Mesothelial cell of epicardium (in vitro differentiated cells): ENCODE measurements at regions not wholly inside any gene's neighbourhood (a gene's known extent, or its start where the extent isn't known, plus 50 kb on each side); places are given as distances from the start of the nearest gene placed in this dataset.

Experiments
- DNase-seq, 2 experiments: peaks; one replicate each; pipeline ENCODE4 v3.0.0; 2021; ENCODE audit warnings: low spot score in 2 of 2; ENCODE audit not compliant: unreplicated experiment in 2 of 2
- H3K27ac Mint-ChIP-seq: 2 replicates; pipeline ENCODE4 v1.8.0; 2021; ENCODE audit warnings: mixed read lengths
- H3K27me3 Mint-ChIP-seq: 2 replicates; pipeline ENCODE4 v1.8.0; 2021; ENCODE audit warnings: low read depth, mixed read lengths
- H3K36me3 Mint-ChIP-seq: 2 replicates; pipeline ENCODE4 v1.8.0; 2021; ENCODE audit warnings: mixed read lengths
- H3K4me1 Mint-ChIP-seq: 2 replicates; pipeline ENCODE4 v1.8.0; 2021; ENCODE audit warnings: mixed read lengths
- H3K4me3 Mint-ChIP-seq: 2 replicates; pipeline ENCODE4 v1.8.0; 2021; ENCODE audit warnings: mild to moderate bottlenecking, moderate library complexity, mixed read lengths
- H3K9me3 Mint-ChIP-seq: 2 replicates; pipeline ENCODE4 v1.8.0; 2021; ENCODE audit warnings: mixed read lengths
- TF ChIP-seq, protein P1 (sequence below): fragments of 200-600 bp; sonication (generic); IDR thresholded peaks from one replicate; pipeline ENCODE4 v1.5.0; 2021; ENCODE audit warnings: antibody characterized with exemption; ENCODE audit not compliant: unreplicated experiment

DNA sequence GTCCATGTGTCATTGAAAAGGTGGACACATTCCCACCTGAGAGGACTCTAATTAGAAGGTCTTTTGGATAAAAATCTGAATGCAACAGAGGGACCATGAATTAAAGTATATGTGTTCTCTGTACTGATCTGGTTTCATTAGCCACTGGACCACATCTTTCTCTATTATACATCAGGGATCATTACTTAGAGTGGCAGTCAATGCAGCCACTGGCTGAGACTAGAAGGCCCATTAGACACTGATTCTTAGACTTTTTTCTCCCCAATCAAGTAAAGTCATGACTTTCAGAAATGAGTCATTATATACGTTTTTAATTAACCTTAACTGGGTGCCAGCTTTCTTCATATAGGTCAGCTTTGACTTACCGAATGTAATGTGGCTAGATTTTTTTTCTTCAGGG lies 550.8 kb upstream of the CFAP20DC start:
- no peak overlapping the region for H3K27ac Mint-ChIP-seq
- peaks cover 3% of the 10 kb centered on the region for H3K4me1 Mint-ChIP-seq
- no peaks in the 10 kb centered on the region for H3K36me3 Mint-ChIP-seq
- DNase-seq = no peak
- TF ChIP-seq, protein P1, sequence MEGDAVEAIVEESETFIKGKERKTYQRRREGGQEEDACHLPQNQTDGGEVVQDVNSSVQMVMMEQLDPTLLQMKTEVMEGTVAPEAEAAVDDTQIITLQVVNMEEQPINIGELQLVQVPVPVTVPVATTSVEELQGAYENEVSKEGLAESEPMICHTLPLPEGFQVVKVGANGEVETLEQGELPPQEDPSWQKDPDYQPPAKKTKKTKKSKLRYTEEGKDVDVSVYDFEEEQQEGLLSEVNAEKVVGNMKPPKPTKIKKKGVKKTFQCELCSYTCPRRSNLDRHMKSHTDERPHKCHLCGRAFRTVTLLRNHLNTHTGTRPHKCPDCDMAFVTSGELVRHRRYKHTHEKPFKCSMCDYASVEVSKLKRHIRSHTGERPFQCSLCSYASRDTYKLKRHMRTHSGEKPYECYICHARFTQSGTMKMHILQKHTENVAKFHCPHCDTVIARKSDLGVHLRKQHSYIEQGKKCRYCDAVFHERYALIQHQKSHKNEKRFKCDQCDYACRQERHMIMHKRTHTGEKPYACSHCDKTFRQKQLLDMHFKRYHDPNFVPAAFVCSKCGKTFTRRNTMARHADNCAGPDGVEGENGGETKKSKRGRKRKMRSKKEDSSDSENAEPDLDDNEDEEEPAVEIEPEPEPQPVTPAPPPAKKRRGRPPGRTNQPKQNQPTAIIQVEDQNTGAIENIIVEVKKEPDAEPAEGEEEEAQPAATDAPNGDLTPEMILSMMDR = no peak
- H3K9me3 Mint-ChIP-seq = peaks cover 2% of the 10 kb centered on the region
- peaks cover 3% of the 10 kb centered on the region for H3K27me3 Mint-ChIP-seq
- H3K4me3 Mint-ChIP-seq = no peak overlapping the region

GRCh38 chr3:59596741-59597140 lies 546.9 kb upstream of the CFAP20DC start:
- DNase-seq = no peak
- Mint-ChIP-seq H3K27ac (no peak overlapping the region), H3K4me3 (no peak overlapping the region), H3K4me1 (peaks cover 3% of the 10 kb centered on the region), H3K27me3 (peaks cover 14% of the 10 kb centered on the region), H3K9me3 (peaks cover 7% of the 10 kb centered on the region), H3K36me3 (no peaks in the 10 kb centered on the region)
- TF ChIP-seq, protein P1 = no peak

DNA sequence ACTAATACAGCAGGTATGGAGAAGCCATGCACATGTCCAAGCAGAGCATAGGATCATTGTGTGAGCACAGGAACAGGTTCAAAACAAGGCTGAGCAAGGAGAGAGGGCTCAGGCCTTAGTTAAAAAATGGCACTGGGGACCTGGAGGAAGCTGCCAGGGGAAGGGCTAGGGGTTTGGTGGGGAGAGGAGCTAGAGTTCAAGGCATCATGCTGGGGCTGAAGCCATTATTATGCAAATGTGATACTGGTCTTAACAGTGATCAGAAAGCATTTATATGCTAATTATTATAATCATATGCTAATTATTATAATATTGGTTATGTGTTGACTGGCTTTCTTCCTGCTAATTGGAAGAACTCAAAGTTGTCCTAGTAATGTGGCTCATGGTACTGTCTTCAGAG lies 546.0 kb upstream of the CFAP20DC start:
- H3K4me1 Mint-ChIP-seq = no peaks in the 10 kb centered on the region
- TF ChIP-seq, protein P1 = no peak
- no peaks in the 10 kb centered on the region for H3K36me3 Mint-ChIP-seq
- H3K27ac Mint-ChIP-seq = no peak overlapping the region
- H3K27me3 Mint-ChIP-seq = peaks cover 19% of the 10 kb centered on the region
- no peak overlapping the region for H3K4me3 Mint-ChIP-seq
- H3K9me3 Mint-ChIP-seq = peaks cover 7% of the 10 kb centered on the region
- DNase-seq = no peak

DNA sequence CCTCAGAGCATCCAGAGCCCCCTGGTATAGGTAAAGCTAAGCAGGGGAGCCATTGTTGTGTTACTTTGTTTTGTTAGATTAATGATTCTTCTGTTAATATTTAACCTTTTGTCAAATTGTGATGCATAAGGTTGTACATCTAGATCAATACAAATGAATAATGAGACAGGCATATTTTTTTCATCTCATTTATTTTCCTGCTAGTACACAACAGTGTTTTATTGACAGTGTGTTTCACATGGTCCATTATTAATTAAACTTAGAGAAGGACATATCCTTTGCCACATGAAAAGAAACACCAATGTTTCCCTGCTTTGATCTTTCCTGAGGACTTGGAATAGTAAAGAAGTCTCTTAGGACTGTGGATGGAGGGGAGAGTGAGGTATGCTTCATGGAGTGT lies 543.6 kb upstream of the CFAP20DC start:
- DNase-seq = no peak
- H3K27ac Mint-ChIP-seq = no peak overlapping the region
- H3K27me3 Mint-ChIP-seq = peaks cover 22% of the 10 kb centered on the region

GRCh38 chr3:59580996-59581395 lies 531.2 kb upstream of the CFAP20DC start:
- H3K27ac Mint-ChIP-seq = no peak overlapping the region
- H3K4me1 Mint-ChIP-seq = no peaks in the 10 kb centered on the region
- H3K4me3 Mint-ChIP-seq = no peak overlapping the region
- peaks cover 12% of the 10 kb centered on the region for H3K9me3 Mint-ChIP-seq
- no peaks in the 10 kb centered on the region for H3K36me3 Mint-ChIP-seq
- H3K27me3 Mint-ChIP-seq = peaks cover 23% of the 10 kb centered on the region
- DNase-seq = no peak
- TF ChIP-seq, protein P1 = no peak

More for the DNA sequence above, 543.6 kb upstream of the CFAP20DC start:
- H3K4me1 Mint-ChIP-seq = no peaks in the 10 kb centered on the region
- TF ChIP-seq, protein P1 = no peak
- H3K36me3 Mint-ChIP-seq = no peaks in the 10 kb centered on the region
- H3K9me3 Mint-ChIP-seq = peaks cover 8% of the 10 kb centered on the region
- no peak overlapping the region for H3K4me3 Mint-ChIP-seq

DNA sequence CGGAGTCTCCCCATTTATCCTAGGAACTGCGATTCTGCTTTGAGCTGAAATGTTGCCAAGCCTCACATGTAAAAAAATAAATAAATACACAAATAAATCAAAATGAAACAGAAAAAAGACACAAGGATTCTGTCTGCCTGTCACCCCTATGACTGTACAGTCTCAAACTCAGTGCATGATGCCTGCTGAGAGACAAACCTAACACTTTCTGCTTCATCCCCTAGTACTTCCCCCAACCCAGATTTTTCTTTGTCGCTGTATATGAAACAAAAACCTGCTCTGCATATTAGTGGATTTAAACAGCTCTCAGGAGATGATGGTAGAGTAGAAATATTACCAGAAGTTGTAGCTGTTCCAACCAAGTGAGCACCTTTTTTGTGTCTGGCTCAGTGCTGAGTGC lies 530.7 kb upstream of the CFAP20DC start:
- Mint-ChIP-seq H3K27me3 (peaks cover 23% of the 10 kb centered on the region), H3K9me3 (peaks cover 8% of the 10 kb centered on the region), H3K4me3 (no peak overlapping the region), H3K4me1 (no peaks in the 10 kb centered on the region), H3K36me3 (no peaks in the 10 kb centered on the region), H3K27ac (no peak overlapping the region)
- TF ChIP-seq, protein P1 = no peak
- DNase-seq = no peak
